Skin of body (tissue), 1 donor: ENCODE measurements at regions not wholly inside any gene's neighbourhood (a gene's known extent, or its start where the extent isn't known, plus 50 kb on each side); places are given as distances from the start of the nearest gene placed in this dataset.
"Not testable (repeated sequence)": the region's sequence is repeated elsewhere in the genome, so short reads cannot be mapped to it uniquely, and the experiment has no call there.

ENCODE experiments used
- DNase-seq: peaks from one replicate; lab custom pipeline; 2025; lab: John Stamatoyannopoulos, UW

- DNase-seq, result no peak
Measured at GRCh38 chr2:7672027-7672684, 754.9 kb downstream of the RNF144A start.

GRCh38 chr2:7672685-7673071 lies 755.5 kb downstream of the RNF144A start:
- no peak for DNase-seq

GRCh38 chr2:7673101-7673500 lies 755.9 kb downstream of the RNF144A start:
- no peak for DNase-seq

GRCh38 chr2:7673853-7674252 lies 756.6 kb downstream of the RNF144A start:
- DNase-seq, result no peak

- no peak for DNase-seq
Measured at GRCh38 chr2:7674606-7675005, 757.4 kb downstream of the RNF144A start.

GRCh38 chr2:7676714-7677113 lies 759.5 kb downstream of the RNF144A start:
- no peak for DNase-seq

GRCh38 chr2:7681881-7682461 lies 764.8 kb downstream of the RNF144A start:
- no peak for DNase-seq

GRCh38 chr2:7683196-7683595 lies 766.0 kb downstream of the RNF144A start:
- DNase-seq, result no peak

- DNase-seq, result no peak
Measured at GRCh38 chr2:7683708-7684107, 766.5 kb downstream of the RNF144A start.

GRCh38 chr2:7685342-7686015 lies 768.3 kb downstream of the RNF144A start:
- no peak for DNase-seq

- no peak for DNase-seq
Measured at GRCh38 chr2:7686016-7686385, 768.8 kb downstream of the RNF144A start.

- DNase-seq, result no peak
Measured at GRCh38 chr2:7691961-7692656, 774.9 kb downstream of the RNF144A start.

GRCh38 chr2:7692657-7693161 lies 775.5 kb downstream of the RNF144A start:
- DNase-seq, result no peak

GRCh38 chr2:7693246-7694075 lies 776.2 kb downstream of the RNF144A start:
- DNase-seq, result no peak

GRCh38 chr2:7694076-7694985 lies 777.1 kb downstream of the RNF144A start:
- DNase-seq, result no peak

- DNase-seq, result not testable (repeated sequence)
Measured at GRCh38 chr2:7696556-7696955, 779.3 kb downstream of the RNF144A start.

GRCh38 chr2:7697052-7697451 lies 779.8 kb downstream of the RNF144A start:
- no peak for DNase-seq

- DNase-seq, result no peak
Measured at GRCh38 chr2:7701791-7702190, 784.6 kb downstream of the RNF144A start.

GRCh38 chr2:7703048-7703447 lies 785.8 kb downstream of the RNF144A start:
- no peak for DNase-seq

GRCh38 chr2:7703543-7704144 lies 786.4 kb downstream of the RNF144A start:
- DNase-seq, result no peak
